Mesendoderm (in vitro differentiated cells): ENCODE measurements at regions not wholly inside any gene's neighbourhood (a gene's known extent, or its start where the extent isn't known, plus 50 kb on each side); places are given as distances from the start of the nearest gene placed in this dataset.

Experiments used
- DNase-seq: peaks from one replicate; pipeline ENCODE4 v3.0.0; 2013
- H2AK5ac ChIP-seq: 2 replicates; pipeline ENCODE4 v1.6.1; 2013; ENCODE audit warnings: low read length, inconsistent platforms
- H2BK120ac ChIP-seq: 2 replicates; pipeline ENCODE4 v1.6.1; 2013; ENCODE audit warnings: low read depth, mild to moderate bottlenecking, low read length, moderate library complexity, mixed read lengths
- H2BK15ac ChIP-seq: replicated peaks from 2 replicates; pipeline ENCODE4 v1.6.1; 2013; ENCODE audit warnings: low read depth, mild to moderate bottlenecking, moderate library complexity
- H2BK5ac ChIP-seq: 2 replicates; pipeline ENCODE4 v1.6.1; 2013; ENCODE audit warnings: low read length, inconsistent platforms
- H3K18ac ChIP-seq: 2 replicates; pipeline ENCODE4 v1.6.1; 2013; ENCODE audit warnings: mild to moderate bottlenecking, low read length, mixed read lengths
- H3K23ac ChIP-seq: one replicate; pipeline ENCODE4 v1.6.1; 2013; ENCODE audit warnings: low read length
- H3K27ac ChIP-seq: 2 replicates; pipeline ENCODE4 v1.5.1; 2013; ENCODE audit warnings: low read depth, mild to moderate bottlenecking, inconsistent platforms, low read length, moderate library complexity
- H3K27me3 ChIP-seq: 2 replicates; pipeline ENCODE4 v1.6.1; 2013; ENCODE audit warnings: low read length, control low read depth, mild to moderate bottlenecking, inconsistent platforms; ENCODE audit not compliant: insufficient read depth, poor library complexity
- H3K36me3 ChIP-seq: 2 replicates; pipeline ENCODE4 v1.6.1; 2013; ENCODE audit warnings: low read length, inconsistent platforms; ENCODE audit not compliant: control insufficient read depth, insufficient read depth
- H3K4ac ChIP-seq: one replicate; pipeline ENCODE4 v1.6.1; 2013; ENCODE audit warnings: low read depth, mild to moderate bottlenecking, low read length, moderate library complexity
- H3K4me1 ChIP-seq: 2 replicates; pipeline ENCODE4 v1.6.1; 2013; ENCODE audit warnings: low read depth, low read length, inconsistent platforms; ENCODE audit not compliant: control insufficient read depth
- H3K4me2 ChIP-seq: 2 replicates; pipeline ENCODE4 v1.6.1; 2013; ENCODE audit warnings: low read length
- H3K4me3 ChIP-seq: 2 replicates; pipeline ENCODE4 v1.5.1; 2013; ENCODE audit warnings: mild to moderate bottlenecking, low read length
- H3K56ac ChIP-seq: one replicate; pipeline ENCODE4 v1.6.1; 2013; ENCODE audit warnings: low read length
- H3K79me1 ChIP-seq: 2 replicates; pipeline ENCODE4 v1.6.1; 2013; ENCODE audit warnings: low read length, inconsistent platforms
- H3K79me2 ChIP-seq: 2 replicates; pipeline ENCODE4 v1.6.1; 2013; ENCODE audit warnings: mild to moderate bottlenecking, low read length; ENCODE audit not compliant: control insufficient read depth, insufficient read depth
- H3K9ac ChIP-seq: 2 replicates; pipeline ENCODE4 v1.6.1; 2013; ENCODE audit warnings: low read length, inconsistent platforms
- H4K5ac ChIP-seq: one replicate; pipeline ENCODE4 v1.6.1; 2013; ENCODE audit warnings: low read length
- H4K8ac ChIP-seq: one replicate; pipeline ENCODE4 v1.6.1; 2013; ENCODE audit warnings: low read depth, mild to moderate bottlenecking, control low read depth, low read length, moderate library complexity
- WGBS: extraction: QIAGEN DNeasy Blood & Tissue Kit; methylation state at CpG from one replicate; pipeline ENCODE4 v1.1.7; 2013; ENCODE audit warnings: low lambda C conversion rate, missing lambda C conversion rate; ENCODE audit not compliant: insufficient coverage; ENCODE audit errors: extremely low coverage; 5-methylcytosine and 5-hydroxymethylcytosine counted together

DNA sequence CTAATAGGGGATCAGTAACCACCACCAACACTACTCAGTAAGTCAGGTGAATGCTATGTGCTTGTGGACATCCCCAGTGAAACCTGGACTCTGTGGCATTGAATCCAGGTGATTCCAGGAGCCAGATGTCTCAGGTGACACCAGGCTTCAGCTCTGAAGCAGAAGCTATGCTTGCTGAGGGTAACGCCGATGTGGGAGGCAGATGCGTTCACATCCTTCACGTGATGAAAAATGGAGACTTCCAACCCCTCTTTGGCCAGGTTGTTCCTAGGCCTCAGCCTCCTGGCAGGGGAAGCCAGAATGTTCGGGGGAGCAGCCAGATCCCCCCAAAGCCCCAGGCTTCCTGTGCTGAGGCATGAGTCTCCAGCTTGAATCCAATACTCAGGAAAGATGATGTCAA, 209.8 kb upstream of the PDE10A start:
- Histone ChIP-seq H2BK15ac (no peak overlapping the region), H3K4ac (no peak overlapping the region), H3K36me3 (no peaks in the 10 kb centered on the region), H2AK5ac (no peak overlapping the region), H3K27me3 (no peaks in the 10 kb centered on the region), H3K9ac (no peak overlapping the region), H3K23ac (no peak overlapping the region), H3K79me2 (no peaks in the 10 kb centered on the region), H3K79me1 (no peaks in the 10 kb centered on the region), H2BK5ac (no peak overlapping the region), H4K5ac (no peak overlapping the region), H2BK120ac (no peak overlapping the region), H3K4me3 (no peak overlapping the region), H4K8ac (no peak overlapping the region), H3K56ac (no peak overlapping the region), H3K18ac (no peak overlapping the region), H3K4me1 (no peaks in the 10 kb centered on the region), H3K27ac (no peak overlapping the region), H3K4me2 (no peak overlapping the region)
- no CpG with 5 or more reads among the region's 5 CpGs for WGBS
- no peak for DNase-seq

DNA sequence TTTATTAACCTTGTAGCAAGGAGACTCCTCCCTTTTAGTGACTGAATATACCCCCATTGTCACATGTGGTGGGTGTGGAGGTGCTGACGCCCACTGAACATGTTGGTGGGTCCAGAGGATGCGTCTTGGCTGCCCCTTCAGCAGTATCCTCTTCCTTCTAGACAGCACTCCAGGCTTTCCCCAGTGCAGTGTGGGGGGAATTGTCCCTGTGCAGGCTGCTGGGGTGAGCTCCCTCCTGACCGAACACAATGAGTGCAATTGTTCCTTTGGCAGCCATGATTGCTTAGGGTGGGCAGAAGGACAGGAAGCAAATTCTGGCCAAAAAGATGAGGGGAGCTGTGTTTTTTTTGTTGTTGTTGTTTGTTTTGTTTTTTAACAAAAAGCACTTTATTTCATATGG, 209.3 kb upstream of the PDE10A start:
- Histone ChIP-seq H3K79me2 (no peaks in the 10 kb centered on the region), H3K36me3 (no peaks in the 10 kb centered on the region), H3K23ac (no peak overlapping the region), H2AK5ac (no peak overlapping the region), H3K4me3 (no peak overlapping the region), H3K4me1 (no peaks in the 10 kb centered on the region), H3K9ac (no peak overlapping the region), H2BK120ac (no peak overlapping the region), H3K27me3 (no peaks in the 10 kb centered on the region), H4K5ac (no peak overlapping the region), H4K8ac (no peak overlapping the region), H2BK15ac (no peak overlapping the region), H3K4ac (no peak overlapping the region), H3K56ac (no peak overlapping the region), H3K27ac (no peak overlapping the region), H3K4me2 (no peak overlapping the region), H3K79me1 (no peaks in the 10 kb centered on the region), H3K18ac (no peak overlapping the region), H2BK5ac (no peak overlapping the region)
- DNase-seq = no peak
- no CpG with 5 or more reads among the region's 3 CpGs for WGBS

DNA sequence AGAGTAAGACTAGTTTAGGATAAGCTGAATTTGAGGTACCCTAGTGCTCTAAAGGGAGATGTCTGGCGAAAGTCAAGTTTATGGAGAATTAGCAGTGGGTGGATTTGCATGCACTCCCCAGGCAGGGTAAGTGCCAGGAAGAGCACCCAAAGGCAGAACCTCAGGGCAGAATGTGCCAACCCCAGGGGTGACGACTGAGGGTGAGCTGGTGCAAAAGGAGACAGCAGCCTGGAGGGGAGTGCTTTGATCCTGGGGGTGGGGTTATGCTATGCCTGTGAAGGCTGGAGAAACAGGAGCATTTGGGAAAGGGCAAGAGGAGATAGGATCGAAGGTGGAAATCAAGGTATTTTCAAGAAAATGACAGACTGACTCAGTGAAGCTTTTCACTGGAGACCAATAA, 208.5 kb upstream of the PDE10A start:
- H3K56ac ChIP-seq = no peak overlapping the region
- H3K27ac ChIP-seq = no peak overlapping the region
- H3K79me2 ChIP-seq = no peaks in the 10 kb centered on the region
- no peak overlapping the region for H4K5ac ChIP-seq
- H3K4me3 ChIP-seq = no peak overlapping the region
- H2AK5ac ChIP-seq = no peak overlapping the region
- WGBS = no CpG with 5 or more reads among the region's 3 CpGs
- no peaks in the 10 kb centered on the region for H3K4me1 ChIP-seq
- H4K8ac ChIP-seq = no peak overlapping the region
- no peak overlapping the region for H2BK5ac ChIP-seq
- H3K79me1 ChIP-seq = no peaks in the 10 kb centered on the region
- H3K4me2 ChIP-seq = no peak overlapping the region
- H3K36me3 ChIP-seq = no peaks in the 10 kb centered on the region
- no peak overlapping the region for H3K23ac ChIP-seq
- H2BK120ac ChIP-seq = no peak overlapping the region
- no peak for DNase-seq
- H3K9ac ChIP-seq = no peak overlapping the region
- no peak overlapping the region for H3K18ac ChIP-seq
- H3K27me3 ChIP-seq = no peaks in the 10 kb centered on the region
- H3K4ac ChIP-seq = no peak overlapping the region
- no peak overlapping the region for H2BK15ac ChIP-seq

DNA sequence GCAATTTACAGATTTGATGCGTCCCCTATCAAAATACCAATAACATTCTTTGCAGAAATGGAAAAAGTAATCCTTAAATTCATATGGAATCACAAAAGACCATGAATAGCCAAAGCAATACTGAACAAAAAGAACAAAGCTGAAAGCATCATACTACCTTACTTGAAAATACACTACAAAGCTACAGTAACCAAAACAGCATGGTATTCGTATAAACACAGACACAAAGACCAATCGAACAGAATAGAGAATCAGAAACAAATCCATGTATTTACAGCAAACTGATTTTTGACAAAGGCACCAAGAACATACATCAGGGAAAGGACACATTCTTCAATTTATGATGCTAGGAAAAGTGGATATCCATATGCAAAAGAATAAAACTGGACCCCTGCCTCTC, 206.5 kb upstream of the PDE10A start:
- WGBS = no CpG with 5 or more reads among the region's 3 CpGs
- Histone ChIP-seq H2BK120ac (no peak overlapping the region), H3K79me2 (no peaks in the 10 kb centered on the region), H3K4me3 (no peak overlapping the region), H4K8ac (no peak overlapping the region), H3K4me2 (no peak overlapping the region), H2AK5ac (no peak overlapping the region), H3K4me1 (no peaks in the 10 kb centered on the region), H2BK5ac (no peak overlapping the region), H3K4ac (no peak overlapping the region), H3K56ac (no peak overlapping the region), H3K27me3 (no peaks in the 10 kb centered on the region), H3K23ac (no peak overlapping the region), H4K5ac (no peak overlapping the region), H2BK15ac (no peak overlapping the region), H3K9ac (no peak overlapping the region), H3K79me1 (no peaks in the 10 kb centered on the region), H3K27ac (no peak overlapping the region), H3K18ac (no peak overlapping the region), H3K36me3 (no peaks in the 10 kb centered on the region)
- DNase-seq = no peak

DNA sequence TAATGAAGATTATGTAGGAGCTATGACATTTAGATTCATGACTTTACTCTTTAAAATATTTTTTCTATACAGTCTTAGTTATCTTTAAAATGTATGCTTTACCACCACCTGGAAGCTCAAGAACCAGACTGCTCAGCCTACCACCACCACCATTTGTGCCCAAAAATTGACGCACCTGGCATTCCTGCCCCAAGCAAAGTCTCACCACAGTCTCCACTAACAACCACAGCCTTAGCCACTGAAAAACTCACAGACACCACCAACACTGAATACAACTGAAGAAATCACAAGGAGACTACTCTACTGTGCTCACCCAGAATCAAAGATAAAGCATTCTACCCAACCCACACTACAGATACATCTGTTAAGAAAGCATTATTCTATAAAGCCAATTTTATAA, 201.9 kb upstream of the PDE10A start:
- no peak overlapping the region for H2AK5ac ChIP-seq
- H4K8ac ChIP-seq = no peak overlapping the region
- H2BK120ac ChIP-seq = no peak overlapping the region
- DNase-seq = no peak
- no peaks in the 10 kb centered on the region for H3K4me1 ChIP-seq
- no peak overlapping the region for H3K27ac ChIP-seq
- no peak overlapping the region for H3K18ac ChIP-seq
- no peak overlapping the region for H2BK5ac ChIP-seq
- no peak overlapping the region for H4K5ac ChIP-seq
- no CpG with 5 or more reads among the region's 1 CpG for WGBS
- no peak overlapping the region for H3K23ac ChIP-seq
- H3K4ac ChIP-seq = no peak overlapping the region
- H3K56ac ChIP-seq = no peak overlapping the region
- no peak overlapping the region for H3K4me2 ChIP-seq
- no peaks in the 10 kb centered on the region for H3K36me3 ChIP-seq
- H3K27me3 ChIP-seq = no peaks in the 10 kb centered on the region
- H3K79me1 ChIP-seq = no peaks in the 10 kb centered on the region
- H2BK15ac ChIP-seq = no peak overlapping the region
- H3K9ac ChIP-seq = no peak overlapping the region
- no peak overlapping the region for H3K4me3 ChIP-seq
- H3K79me2 ChIP-seq = no peaks in the 10 kb centered on the region

DNA sequence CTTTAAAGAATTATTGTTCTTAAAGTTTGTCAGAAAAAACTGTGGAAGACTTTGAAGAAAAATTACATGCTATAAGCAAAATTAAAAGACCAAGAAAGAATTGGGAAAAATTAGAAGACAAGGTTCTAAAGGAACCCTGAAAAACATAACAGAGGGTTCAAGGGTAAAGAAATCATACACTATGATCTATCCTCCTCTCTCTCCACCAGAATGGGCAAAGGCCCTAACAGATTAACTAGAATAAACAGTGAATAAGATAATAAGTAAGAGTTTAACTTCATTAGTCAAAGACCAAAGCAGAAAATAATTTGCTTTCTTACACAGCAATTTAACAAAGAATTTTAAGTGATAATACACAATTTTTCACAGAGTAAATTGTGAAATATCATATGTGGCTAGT, 201.2 kb upstream of the PDE10A start:
- Histone ChIP-seq H3K56ac (no peak overlapping the region), H2BK120ac (no peak overlapping the region), H2BK15ac (no peak overlapping the region), H3K9ac (no peak overlapping the region), H3K18ac (no peak overlapping the region), H3K79me1 (no peaks in the 10 kb centered on the region), H4K8ac (no peak overlapping the region), H3K27ac (no peak overlapping the region), H3K4me1 (no peaks in the 10 kb centered on the region), H4K5ac (no peak overlapping the region), H2BK5ac (no peak overlapping the region), H3K4ac (no peak overlapping the region), H2AK5ac (no peak overlapping the region), H3K27me3 (no peaks in the 10 kb centered on the region), H3K4me3 (no peak overlapping the region), H3K23ac (no peak overlapping the region), H3K79me2 (no peaks in the 10 kb centered on the region), H3K4me2 (no peak overlapping the region), H3K36me3 (no peaks in the 10 kb centered on the region)
- DNase-seq = no peak
